Epithelial cell of proximal tubule (primary cell): ENCODE measurements at regions not wholly inside any gene's neighbourhood (a gene's known extent, or its start where the extent isn't known, plus 50 kb on each side); places are given as distances from the start of the nearest gene placed in this dataset.
A peak's percentile ranks its signal among the peaks of the same experiment; 100 is the strongest.

ENCODE experiments used
- DNase-seq: peaks from one replicate; pipeline ENCODE4 v3.0.0-alpha.2; 2011; ENCODE audit warnings: low read depth
- H3K4me3 ChIP-seq: 2 replicates; pipeline ENCODE4 v1.5.1; 2011; ENCODE audit warnings: low read depth, mild to moderate bottlenecking, low read length
- CTCF ChIP-seq: conservative IDR thresholded peaks from 2 replicates; pipeline ENCODE4 v1.5.1; 2012; ENCODE audit warnings: low read depth, mild to moderate bottlenecking, low read length

GRCh38 chr2:185456517-185456916, 282.1 kb upstream of the FSIP2 start:
- DNase-seq, result no peak

GRCh38 chr2:185463481-185463880, 275.1 kb upstream of the FSIP2 start:
- DNase-seq, result no peak
- no peak for TF ChIP-seq CTCF

More at GRCh38 chr2:185456517-185456916, 282.1 kb upstream of the FSIP2 start:
- TF ChIP-seq CTCF, result no peak
- no peak overlapping the region for H3K4me3 ChIP-seq

DNA sequence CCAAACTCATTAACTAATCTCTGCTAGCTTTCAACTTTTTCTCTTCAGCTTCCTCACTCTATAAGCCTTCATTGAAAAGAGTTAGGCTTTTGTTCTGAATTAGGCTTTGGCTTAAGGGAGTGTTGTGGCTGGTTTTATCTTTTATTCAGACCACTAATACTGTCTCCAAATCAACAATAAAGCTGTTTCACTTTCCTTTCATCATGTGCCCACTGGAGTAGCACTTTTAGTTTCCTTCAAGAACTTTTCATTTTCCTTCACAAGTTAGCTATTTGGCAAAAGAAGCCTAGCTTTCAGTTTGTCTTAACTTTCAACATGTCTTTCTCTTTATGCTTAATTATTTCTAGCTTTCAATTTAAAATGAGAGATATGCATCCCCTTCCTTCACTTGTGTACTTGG, 271.7 kb upstream of the FSIP2 start:
- no peak for DNase-seq
- H3K4me3 ChIP-seq, result no peak overlapping the region
- no peak for TF ChIP-seq CTCF

More at GRCh38 chr2:185463481-185463880, 275.1 kb upstream of the FSIP2 start:
- H3K4me3 ChIP-seq, result no peak overlapping the region

DNA sequence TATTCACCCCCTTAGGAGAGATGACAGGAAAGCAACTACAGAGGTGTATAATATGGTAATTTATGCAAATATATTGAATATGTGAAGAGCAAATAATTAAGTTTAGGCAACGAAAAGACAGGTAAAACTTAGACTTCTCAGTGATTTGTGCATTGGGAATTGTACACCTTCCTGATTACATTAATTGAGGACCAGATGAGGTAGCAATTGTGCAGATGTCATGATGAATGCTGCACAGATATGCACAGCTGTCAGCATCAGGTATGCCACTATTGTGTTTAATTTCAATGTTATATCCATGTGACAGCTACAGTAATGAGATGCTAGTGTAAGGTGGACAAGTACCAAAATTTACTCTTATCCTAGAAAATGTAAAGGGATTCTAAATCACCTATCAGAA, 267.2 kb upstream of the FSIP2 start:
- DNase-seq, result no peak
- H3K4me3 ChIP-seq, result no peak overlapping the region
- no peak for TF ChIP-seq CTCF

DNA sequence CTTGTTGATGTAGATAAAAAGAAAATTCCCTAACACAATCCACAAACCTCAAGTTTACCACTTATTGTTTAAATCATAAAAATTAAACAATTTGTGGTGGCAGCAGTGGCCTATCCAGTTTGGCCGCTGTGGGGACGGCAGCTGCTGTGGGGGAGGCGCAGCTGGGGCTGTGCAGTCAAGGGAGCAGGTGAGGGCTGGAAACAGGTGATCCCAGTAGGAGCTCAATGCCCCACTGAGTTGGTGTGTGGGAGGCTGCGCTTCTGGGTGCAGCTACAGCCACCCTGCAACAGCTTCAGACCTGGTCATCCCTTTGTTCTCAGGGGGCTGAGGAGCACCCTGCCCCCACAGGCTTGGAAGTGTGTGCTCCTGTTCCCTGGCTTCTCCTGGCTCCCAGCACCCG, 266.0 kb upstream of the FSIP2 start:
- DNase-seq, result no peak
- H3K4me3 ChIP-seq, result no peak overlapping the region
- TF ChIP-seq CTCF, result no peak

- no peak overlapping the region for H3K4me3 ChIP-seq
- no peak for DNase-seq
- no peak for TF ChIP-seq CTCF
Observed at GRCh38 chr2:185473838-185474237, 264.8 kb upstream of the FSIP2 start.

DNA sequence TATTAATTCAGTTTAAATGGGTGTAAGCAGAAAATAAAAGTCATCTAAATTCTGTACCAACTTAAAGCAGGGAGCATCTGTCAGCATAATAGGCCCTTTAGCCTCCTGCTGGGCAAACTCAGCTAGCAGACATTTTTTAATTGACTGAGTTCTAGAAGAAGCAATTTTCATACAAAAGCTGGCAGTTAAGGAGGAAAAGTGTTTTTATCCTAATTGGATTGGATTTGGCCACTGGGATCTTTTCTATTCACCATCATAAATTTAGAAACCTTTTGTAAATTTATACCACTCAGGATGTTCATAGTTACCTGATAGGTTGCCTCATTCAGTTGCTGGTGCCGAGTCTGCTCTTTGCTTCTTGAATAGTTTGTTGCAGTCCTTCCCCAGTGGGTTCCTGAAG, 262.7 kb upstream of the FSIP2 start:
- H3K4me3 ChIP-seq, result no peak overlapping the region
- peak; percentile 30 for TF ChIP-seq CTCF

More for the DNA sequence above, 262.7 kb upstream of the FSIP2 start:
- DNase-seq, result no peak
